ENCODE measurements at regions not wholly inside any gene's neighbourhood (a gene's known extent, or its start where the extent isn't known, plus 50 kb on each side); places are given as distances from the start of the nearest gene placed in this dataset.

DNA sequence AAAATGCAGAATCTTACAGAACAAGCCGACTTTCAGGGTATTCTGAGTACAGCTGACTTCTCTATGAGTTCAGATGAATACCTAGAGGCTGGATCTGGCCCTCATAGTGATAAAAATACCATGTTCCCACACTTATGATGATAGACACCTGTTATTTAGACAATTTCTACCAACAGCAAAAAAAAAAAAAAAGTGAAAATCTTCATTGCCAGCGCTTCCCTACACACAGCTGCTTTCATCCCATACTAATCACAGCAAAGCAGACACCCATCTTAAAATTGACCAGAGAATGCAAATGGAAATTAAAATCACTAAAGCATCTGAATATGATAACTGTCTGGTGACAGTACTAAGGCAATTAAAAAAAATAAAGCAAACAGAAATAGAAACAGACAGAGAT lies 132.1 kb upstream of the ADGRL3 start:
- no peak for TF ChIP-seq SP1 (CRISPR knock-in tag; conservative IDR thresholded peaks at IDR 0.05)
- TF ChIP-seq, protein P1, sequence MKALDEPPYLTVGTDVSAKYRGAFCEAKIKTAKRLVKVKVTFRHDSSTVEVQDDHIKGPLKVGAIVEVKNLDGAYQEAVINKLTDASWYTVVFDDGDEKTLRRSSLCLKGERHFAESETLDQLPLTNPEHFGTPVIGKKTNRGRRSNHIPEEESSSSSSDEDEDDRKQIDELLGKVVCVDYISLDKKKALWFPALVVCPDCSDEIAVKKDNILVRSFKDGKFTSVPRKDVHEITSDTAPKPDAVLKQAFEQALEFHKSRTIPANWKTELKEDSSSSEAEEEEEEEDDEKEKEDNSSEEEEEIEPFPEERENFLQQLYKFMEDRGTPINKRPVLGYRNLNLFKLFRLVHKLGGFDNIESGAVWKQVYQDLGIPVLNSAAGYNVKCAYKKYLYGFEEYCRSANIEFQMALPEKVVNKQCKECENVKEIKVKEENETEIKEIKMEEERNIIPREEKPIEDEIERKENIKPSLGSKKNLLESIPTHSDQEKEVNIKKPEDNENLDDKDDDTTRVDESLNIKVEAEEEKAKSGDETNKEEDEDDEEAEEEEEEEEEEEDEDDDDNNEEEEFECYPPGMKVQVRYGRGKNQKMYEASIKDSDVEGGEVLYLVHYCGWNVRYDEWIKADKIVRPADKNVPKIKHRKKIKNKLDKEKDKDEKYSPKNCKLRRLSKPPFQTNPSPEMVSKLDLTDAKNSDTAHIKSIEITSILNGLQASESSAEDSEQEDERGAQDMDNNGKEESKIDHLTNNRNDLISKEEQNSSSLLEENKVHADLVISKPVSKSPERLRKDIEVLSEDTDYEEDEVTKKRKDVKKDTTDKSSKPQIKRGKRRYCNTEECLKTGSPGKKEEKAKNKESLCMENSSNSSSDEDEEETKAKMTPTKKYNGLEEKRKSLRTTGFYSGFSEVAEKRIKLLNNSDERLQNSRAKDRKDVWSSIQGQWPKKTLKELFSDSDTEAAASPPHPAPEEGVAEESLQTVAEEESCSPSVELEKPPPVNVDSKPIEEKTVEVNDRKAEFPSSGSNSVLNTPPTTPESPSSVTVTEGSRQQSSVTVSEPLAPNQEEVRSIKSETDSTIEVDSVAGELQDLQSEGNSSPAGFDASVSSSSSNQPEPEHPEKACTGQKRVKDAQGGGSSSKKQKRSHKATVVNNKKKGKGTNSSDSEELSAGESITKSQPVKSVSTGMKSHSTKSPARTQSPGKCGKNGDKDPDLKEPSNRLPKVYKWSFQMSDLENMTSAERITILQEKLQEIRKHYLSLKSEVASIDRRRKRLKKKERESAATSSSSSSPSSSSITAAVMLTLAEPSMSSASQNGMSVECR (CRISPR knock-in tag; IDR thresholded peaks at IDR 0.05; ENCODE audit: borderline replicate concordance): no peak
- TF ChIP-seq, protein P2, sequence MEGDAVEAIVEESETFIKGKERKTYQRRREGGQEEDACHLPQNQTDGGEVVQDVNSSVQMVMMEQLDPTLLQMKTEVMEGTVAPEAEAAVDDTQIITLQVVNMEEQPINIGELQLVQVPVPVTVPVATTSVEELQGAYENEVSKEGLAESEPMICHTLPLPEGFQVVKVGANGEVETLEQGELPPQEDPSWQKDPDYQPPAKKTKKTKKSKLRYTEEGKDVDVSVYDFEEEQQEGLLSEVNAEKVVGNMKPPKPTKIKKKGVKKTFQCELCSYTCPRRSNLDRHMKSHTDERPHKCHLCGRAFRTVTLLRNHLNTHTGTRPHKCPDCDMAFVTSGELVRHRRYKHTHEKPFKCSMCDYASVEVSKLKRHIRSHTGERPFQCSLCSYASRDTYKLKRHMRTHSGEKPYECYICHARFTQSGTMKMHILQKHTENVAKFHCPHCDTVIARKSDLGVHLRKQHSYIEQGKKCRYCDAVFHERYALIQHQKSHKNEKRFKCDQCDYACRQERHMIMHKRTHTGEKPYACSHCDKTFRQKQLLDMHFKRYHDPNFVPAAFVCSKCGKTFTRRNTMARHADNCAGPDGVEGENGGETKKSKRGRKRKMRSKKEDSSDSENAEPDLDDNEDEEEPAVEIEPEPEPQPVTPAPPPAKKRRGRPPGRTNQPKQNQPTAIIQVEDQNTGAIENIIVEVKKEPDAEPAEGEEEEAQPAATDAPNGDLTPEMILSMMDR (IDR thresholded peaks at IDR 0.05): no peak
- TF ChIP-seq HMGA2 (CRISPR knock-in tag; IDR thresholded peaks at IDR 0.05): no peak
- no peak for TF ChIP-seq GABPB1 (CRISPR knock-in tag; IDR thresholded peaks at IDR 0.05)
- TF ChIP-seq JUN (CRISPR knock-in tag; IDR thresholded peaks at IDR 0.05): no peak
- TF ChIP-seq, protein P3, sequence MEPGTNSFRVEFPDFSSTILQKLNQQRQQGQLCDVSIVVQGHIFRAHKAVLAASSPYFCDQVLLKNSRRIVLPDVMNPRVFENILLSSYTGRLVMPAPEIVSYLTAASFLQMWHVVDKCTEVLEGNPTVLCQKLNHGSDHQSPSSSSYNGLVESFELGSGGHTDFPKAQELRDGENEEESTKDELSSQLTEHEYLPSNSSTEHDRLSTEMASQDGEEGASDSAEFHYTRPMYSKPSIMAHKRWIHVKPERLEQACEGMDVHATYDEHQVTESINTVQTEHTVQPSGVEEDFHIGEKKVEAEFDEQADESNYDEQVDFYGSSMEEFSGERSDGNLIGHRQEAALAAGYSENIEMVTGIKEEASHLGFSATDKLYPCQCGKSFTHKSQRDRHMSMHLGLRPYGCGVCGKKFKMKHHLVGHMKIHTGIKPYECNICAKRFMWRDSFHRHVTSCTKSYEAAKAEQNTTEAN (CRISPR knock-in tag; IDR thresholded peaks at IDR 0.05): no peak
- TF ChIP-seq ZNF423 (CRISPR knock-in tag; IDR thresholded peaks at IDR 0.05): no peak

Data from WTC11 (cell line).